HepG2 (cell line): ENCODE measurements at regions not wholly inside any gene's neighbourhood (a gene's known extent, or its start where the extent isn't known, plus 50 kb on each side); places are given as distances from the start of the nearest gene placed in this dataset.

Source experiments
- ATAC-seq: fragments of 200-7000 bp; cut with Tn5 transposase; 3 replicates; pipeline ENCODE4 v1.9.1; 2020; ENCODE audit warnings: mild to moderate bottlenecking, moderate library complexity
- BruUV-seq: library from RNA; stranded (reverse); fragments of 400-500 nt; replicated peaks from 2 replicates; lab custom pipeline; 2021; lab: Mats Ljungman, UMichigan
- CTCF ChIA-PET: fragments of 300-600 bp; formaldehyde crosslinking; extraction: SDS; loops from one replicate; lab custom pipeline; 2021; ENCODE audit warnings: low total read pairs, inconsistent platforms, low intra/inter-chr PET ratio; lab: Yijun Ruan, JAX
- POLR2A ChIA-PET: fragments of 350-600 bp; sonication (Branson Sonifier 250); formaldehyde crosslinking; loops from one replicate; lab custom pipeline; 2020; ENCODE audit warnings: antibody characterized with exemption, inconsistent platforms; lab: Yijun Ruan, JAX
- DNase-seq: peaks from one replicate; pipeline ENCODE4 v3.0.0-alpha.2; 2015; ENCODE audit warnings: low spot score
- FAIRE-seq: peaks from 3 replicates; lab custom pipeline; 2011; peaks lifted over from hg19 to GRCh38; lab: Jason Lieb, UNC
- H2AFZ ChIP-seq: one replicate; pipeline ENCODE4 v1.6.1; 2011; ENCODE audit warnings: low read length, inconsistent platforms
- H3K27ac ChIP-seq: fragments of 300-600 bp; 3 replicates; pipeline ENCODE4 v1.8.0; 2011; ENCODE audit warnings: mixed run types, mild to moderate bottlenecking, mixed read lengths, low read length, inconsistent platforms; ENCODE audit not compliant: insufficient read depth; ENCODE audit errors: extremely low read length
- H3K27me3 ChIP-seq, 2 experiments: fragments of 200-600 bp in 1 of 2; 2 replicates in 1 of 2; 3 replicates in 1 of 2; pipeline versions ENCODE4 v1.6.0 to v1.8.0; 2011; ENCODE audit warnings: low read length in 2 of 2, mild to moderate bottlenecking in 2 of 2, moderate library complexity in 2 of 2, inconsistent platforms in 1 of 2; ENCODE audit not compliant: insufficient read depth in 2 of 2, control insufficient read depth in 1 of 2
- H3K36me3 ChIP-seq, 2 experiments: fragments of 200-600 bp in 1 of 2; replicated peaks in 1 of 2; 2 replicates in 1 of 2; 3 replicates in 1 of 2; pipeline versions ENCODE4 v1.5.1 to v1.8.0; 2011; ENCODE audit warnings: low read length in 2 of 2, inconsistent platforms in 1 of 2; ENCODE audit not compliant: insufficient read depth in 2 of 2, control insufficient read depth in 1 of 2
- H3K4me1 ChIP-seq: 2 replicates; pipeline ENCODE4 v1.5.1; 2012; ENCODE audit warnings: low read length, inconsistent platforms; ENCODE audit not compliant: insufficient read depth
- H3K4me2 ChIP-seq: 2 replicates; pipeline ENCODE4 v1.6.0; 2011; ENCODE audit warnings: low read depth, low read length, inconsistent platforms
- H3K4me3 ChIP-seq, 3 experiments: fragments of 200-600 bp in 1 of 3; sonication (generic), shearing (Covaris generic) in 1 of 3; replicated peaks in 1 of 3; 2 replicates each; pipeline ENCODE4 v1.5.1; 2011 to 2016; ENCODE audit warnings: low read length in 3 of 3, inconsistent platforms in 2 of 3, low read depth in 2 of 3, mild to moderate bottlenecking in 2 of 3, control low read depth in 1 of 3, mixed read lengths in 1 of 3; ENCODE audit not compliant: insufficient read depth in 1 of 3
- H3K79me2 ChIP-seq: one replicate; pipeline ENCODE4 v1.6.1; 2011; ENCODE audit warnings: low read length, inconsistent platforms; ENCODE audit not compliant: insufficient read depth
- H3K9ac ChIP-seq: 2 replicates; pipeline ENCODE4 v1.6.0; 2011; ENCODE audit warnings: mild to moderate bottlenecking, low read depth, low read length, inconsistent platforms; ENCODE audit not compliant: insufficient read depth
- H3K9me3 ChIP-seq: 2 replicates; pipeline ENCODE4 v1.5.1; 2012; ENCODE audit warnings: mild to moderate bottlenecking, low read length
- H4K20me1 ChIP-seq: 2 replicates; pipeline ENCODE4 v1.6.0; 2011; ENCODE audit warnings: inconsistent platforms, mild to moderate bottlenecking, low read length, moderate library complexity; ENCODE audit not compliant: insufficient read depth
- DDIT3 ChIP-seq: sonication (generic); formaldehyde crosslinking; IDR thresholded peaks from 2 replicates; pipeline ENCODE4 v1.4.0; 2020; ENCODE audit warnings: mild to moderate bottlenecking, missing genetic modification reagents
- KLF9 ChIP-seq: IDR thresholded peaks from 2 replicates; pipeline ENCODE4 v1.6.1; 2016; ENCODE audit warnings: low read depth
- MAFF ChIP-seq: IDR thresholded peaks from 2 replicates; pipeline ENCODE4 v1.6.1; 2011; ENCODE audit warnings: low read depth, low read length, improper control_type of control experiment
- MAFK ChIP-seq, 2 experiments: IDR thresholded peaks in 1 of 2; conservative IDR thresholded peaks in 1 of 2; 2 replicates each; pipeline ENCODE4 v1.6.1; 2011; ENCODE audit warnings: improper control_type of control experiment in 2 of 2, low read length in 2 of 2
- MIER3 ChIP-seq: IDR thresholded peaks from 2 replicates; pipeline ENCODE4 v1.6.1; 2016; ENCODE audit warnings: missing compliant biosample characterization, borderline replicate concordance
- SMARCE1 ChIP-seq: fragments of 450-650 bp; IDR thresholded peaks from 2 replicates; pipeline ENCODE4 v1.6.1; 2017; ENCODE audit warnings: borderline replicate concordance
- ZNF292 ChIP-seq: sonication (generic); formaldehyde crosslinking; IDR thresholded peaks from 2 replicates; pipeline ENCODE4 v1.8.1; 2022; ENCODE audit warnings: mild to moderate bottlenecking, low read depth, missing genetic modification reagents, borderline replicate concordance
- ZNF3 ChIP-seq: IDR thresholded peaks from 2 replicates; pipeline ENCODE4 v1.7.0; 2017; ENCODE audit warnings: inconsistent platforms
- ZNF550 ChIP-seq: sonication (generic); formaldehyde crosslinking; IDR thresholded peaks from 2 replicates; pipeline ENCODE4 v1.4.0; 2020; ENCODE audit warnings: mild to moderate bottlenecking, missing genetic modification reagents, borderline replicate concordance
- ZNF674 ChIP-seq: sonication (generic); formaldehyde crosslinking; IDR thresholded peaks from 2 replicates; pipeline ENCODE4 v1.5.0; 2020; ENCODE audit warnings: low read depth, mild to moderate bottlenecking, missing genetic modification reagents
- whole genome bisulfite sequencing: methylation state at CpG from one replicate; pipeline ENCODE4 v1.1.6; 2017; ENCODE audit warnings: low lambda C conversion rate; 5-methylcytosine and 5-hydroxymethylcytosine counted together
- in situ Hi-C: cut with HindIII; loops from 2 replicates; pipeline ENCODE4 v1.10.0; 2017; ENCODE audit warnings: low pct_unique_long_range_greater_than_20kb; ENCODE audit not compliant: extremely low pct_ligation_motif_present
- intact Hi-C: fragments of 100-400 bp; cut with micrococcal nuclease; formaldehyde crosslinking; loops from one replicate; pipeline ENCODE4 v1.10.0; 2022; ENCODE audit not compliant: unreplicated experiment
- TF ChIP-seq, protein P1 (sequence below): sonication (generic); formaldehyde crosslinking; IDR thresholded peaks from 2 replicates; pipeline ENCODE4 v1.5.0; 2020; ENCODE audit warnings: mild to moderate bottlenecking, missing genetic modification reagents, borderline replicate concordance

DNA sequence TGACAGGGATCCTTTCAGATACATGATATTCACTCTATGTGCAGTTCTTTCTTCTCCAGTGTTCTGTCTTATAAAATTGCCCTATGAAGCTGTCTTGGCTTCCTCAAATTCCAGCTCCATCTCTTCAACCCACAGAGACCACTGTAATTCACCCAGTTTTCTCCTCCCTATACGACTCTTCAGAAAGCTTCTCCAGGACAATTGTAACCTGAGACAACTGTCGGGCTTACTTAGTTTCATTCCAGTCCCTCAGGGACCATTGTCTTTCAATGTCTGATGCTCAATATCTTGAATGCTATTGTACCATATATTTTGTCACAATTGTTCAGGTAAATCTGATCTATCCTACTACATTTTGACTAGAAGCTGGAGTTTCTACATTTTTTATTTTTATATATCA is 345.3 kb downstream of the RPL10L start:
- ATAC-seq (no peak), FAIRE-seq (no peak), DNase-seq (no peak)
- Histone ChIP-seq H3K4me3 (no peak overlapping the region), H2AFZ (no peak overlapping the region), H3K4me1 (no peaks in the 10 kb centered on the region), H3K27ac (no peak overlapping the region), H3K27me3 (no peaks in the 10 kb centered on the region), H4K20me1 (no peaks in the 10 kb centered on the region), H3K36me3 (no peaks in the 10 kb centered on the region), H3K4me2 (no peak overlapping the region), H3K79me2 (no peaks in the 10 kb centered on the region), H3K9me3 (no peaks in the 10 kb centered on the region), H3K9ac (no peak overlapping the region)
- CTCF ChIA-PET, result no interaction called here
- in situ Hi-C loops, result no loop called here
- intact Hi-C loops, result no loop called here
- no peak for TF ChIP-seq SMARCE1
- no peak for TF ChIP-seq KLF9
- no peak for TF ChIP-seq MIER3 (CRISPR knock-in tag)
- TF ChIP-seq ZNF3 (CRISPR knock-in tag), result no peak
- no peak for TF ChIP-seq ZNF292
- no peak for TF ChIP-seq ZNF550 (CRISPR knock-in tag)
- TF ChIP-seq DDIT3 (CRISPR knock-in tag), result no peak
- TF ChIP-seq, protein P1, sequence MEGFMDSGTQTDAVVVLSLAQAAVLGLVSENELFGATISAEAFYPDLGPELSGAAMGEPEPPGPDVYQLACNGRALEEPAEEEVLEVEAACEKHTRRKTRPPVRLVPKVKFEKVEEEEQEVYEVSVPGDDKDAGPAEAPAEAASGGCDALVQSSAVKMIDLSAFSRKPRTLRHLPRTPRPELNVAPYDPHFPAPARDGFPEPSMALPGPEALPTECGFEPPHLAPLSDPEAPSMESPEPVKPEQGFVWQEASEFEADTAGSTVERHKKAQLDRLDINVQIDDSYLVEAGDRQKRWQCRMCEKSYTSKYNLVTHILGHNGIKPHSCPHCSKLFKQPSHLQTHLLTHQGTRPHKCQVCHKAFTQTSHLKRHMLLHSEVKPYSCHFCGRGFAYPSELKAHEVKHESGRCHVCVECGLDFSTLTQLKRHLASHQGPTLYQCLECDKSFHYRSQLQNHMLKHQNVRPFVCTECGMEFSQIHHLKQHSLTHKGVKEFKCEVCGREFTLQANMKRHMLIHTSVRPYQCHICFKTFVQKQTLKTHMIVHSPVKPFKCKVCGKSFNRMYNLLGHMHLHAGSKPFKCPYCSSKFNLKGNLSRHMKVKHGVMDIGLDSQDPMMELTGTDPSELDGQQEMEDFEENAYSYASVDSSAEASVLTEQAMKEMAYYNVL (CRISPR knock-in tag), result no peak
- BruUV-seq, result no TSS peak
- POLR2A ChIA-PET, result no interaction called here
- WGBS, result 4% methylated on average over 2 of the region's 2 CpGs

- in situ Hi-C loops (no loop called here), intact Hi-C loops (no loop called here)
- ATAC-seq, result no peak
- Histone ChIP-seq H3K9me3 (peaks cover 29% of the 10 kb centered on the region), H3K27ac (no peak overlapping the region), H3K9ac (no peak overlapping the region), H4K20me1 (no peaks in the 10 kb centered on the region), H3K27me3 (no peaks in the 10 kb centered on the region), H3K4me3 (no peak overlapping the region), H3K79me2 (no peaks in the 10 kb centered on the region), H3K36me3 (no peaks in the 10 kb centered on the region), H3K4me2 (no peak overlapping the region), H3K4me1 (no peaks in the 10 kb centered on the region), H2AFZ (no peak overlapping the region)
- FAIRE-seq, result no peak
- ChIA-PET CTCF (no interaction called here), POLR2A (no interaction called here)
- BruUV-seq, result no TSS peak
- 23% methylated on average over 2 of the region's 2 CpGs for WGBS
- DNase-seq, result no peak
- TF ChIP-seq ZNF674, result no peak
- peak; percentile 79 for TF ChIP-seq MAFF
- peak; percentile 59 to 91 for TF ChIP-seq MAFK (conservative IDR thresholded peaks at IDR 0.05 in 1 of 2, IDR thresholded peaks at IDR 0.05 in 1 of 2; ENCODE audit: low read length in 2 of 2)
Measured at GRCh38 chr14:46300765-46301164, 350.8 kb downstream of the RPL10L start.
